Body of pancreas (tissue), 4 donors: ENCODE measurements at regions not wholly inside any gene's neighbourhood (a gene's known extent, or its start where the extent isn't known, plus 50 kb on each side); places are given as distances from the start of the nearest gene placed in this dataset.

Experiments used
- CTCF ChIP-seq, 7 experiments: fragments of 450-650 bp in 4 of 7; fragments of 200-600 bp in 3 of 7; sonication (generic) in 3 of 7; IDR thresholded peaks; one replicate each; pipeline ENCODE4 v1.5.1; 2016 to 2019; ENCODE audit warnings: antibody characterized with exemption in 7 of 7
- POLR2A ChIP-seq, 3 donors: fragments of 450-650 bp; IDR thresholded peaks; one replicate each; pipeline ENCODE4 v1.6.1; 2016; ENCODE audit warnings: antibody characterized with exemption in 3 of 3, mild to moderate bottlenecking in 2 of 3

GRCh38 chr9:108081112-108081511 lies 591.5 kb upstream of the KLF4 start:
- TF ChIP-seq CTCF (IDR thresholded peaks at IDR 0.05): no peak
- TF ChIP-seq POLR2A (IDR thresholded peaks at IDR 0.05): no peak
